ENCODE measurements at regions not wholly inside any gene's neighbourhood (a gene's known extent, or its start where the extent isn't known, plus 50 kb on each side); places are given as distances from the start of the nearest gene placed in this dataset.

DNA sequence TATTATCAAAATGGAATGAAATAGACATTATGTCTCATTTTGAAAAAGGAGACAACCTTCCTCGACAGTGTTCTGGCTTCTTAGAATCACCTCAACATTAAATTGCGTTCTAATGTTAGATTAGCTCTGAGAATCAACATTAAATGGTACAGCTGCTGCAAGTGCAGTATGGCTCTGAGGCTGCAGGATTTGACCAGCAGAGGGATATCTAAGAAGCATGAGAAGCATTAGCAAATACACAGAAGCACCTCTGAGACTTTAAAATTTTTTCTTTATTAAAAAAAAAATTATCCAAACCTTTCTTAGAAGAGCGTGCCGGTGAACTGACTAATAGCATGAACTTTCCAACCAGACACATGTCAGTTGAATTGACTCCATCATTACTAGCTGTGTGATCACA, 253.4 kb upstream of the LRIG3 start:
- TF ChIP-seq, protein P1, sequence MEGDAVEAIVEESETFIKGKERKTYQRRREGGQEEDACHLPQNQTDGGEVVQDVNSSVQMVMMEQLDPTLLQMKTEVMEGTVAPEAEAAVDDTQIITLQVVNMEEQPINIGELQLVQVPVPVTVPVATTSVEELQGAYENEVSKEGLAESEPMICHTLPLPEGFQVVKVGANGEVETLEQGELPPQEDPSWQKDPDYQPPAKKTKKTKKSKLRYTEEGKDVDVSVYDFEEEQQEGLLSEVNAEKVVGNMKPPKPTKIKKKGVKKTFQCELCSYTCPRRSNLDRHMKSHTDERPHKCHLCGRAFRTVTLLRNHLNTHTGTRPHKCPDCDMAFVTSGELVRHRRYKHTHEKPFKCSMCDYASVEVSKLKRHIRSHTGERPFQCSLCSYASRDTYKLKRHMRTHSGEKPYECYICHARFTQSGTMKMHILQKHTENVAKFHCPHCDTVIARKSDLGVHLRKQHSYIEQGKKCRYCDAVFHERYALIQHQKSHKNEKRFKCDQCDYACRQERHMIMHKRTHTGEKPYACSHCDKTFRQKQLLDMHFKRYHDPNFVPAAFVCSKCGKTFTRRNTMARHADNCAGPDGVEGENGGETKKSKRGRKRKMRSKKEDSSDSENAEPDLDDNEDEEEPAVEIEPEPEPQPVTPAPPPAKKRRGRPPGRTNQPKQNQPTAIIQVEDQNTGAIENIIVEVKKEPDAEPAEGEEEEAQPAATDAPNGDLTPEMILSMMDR (IDR thresholded peaks at IDR 0.05; ENCODE audit: low read depth, low read length): peak; percentile 31
- DNase-seq (ENCODE audit: extremely low read depth, low read depth): no peak

DNA sequence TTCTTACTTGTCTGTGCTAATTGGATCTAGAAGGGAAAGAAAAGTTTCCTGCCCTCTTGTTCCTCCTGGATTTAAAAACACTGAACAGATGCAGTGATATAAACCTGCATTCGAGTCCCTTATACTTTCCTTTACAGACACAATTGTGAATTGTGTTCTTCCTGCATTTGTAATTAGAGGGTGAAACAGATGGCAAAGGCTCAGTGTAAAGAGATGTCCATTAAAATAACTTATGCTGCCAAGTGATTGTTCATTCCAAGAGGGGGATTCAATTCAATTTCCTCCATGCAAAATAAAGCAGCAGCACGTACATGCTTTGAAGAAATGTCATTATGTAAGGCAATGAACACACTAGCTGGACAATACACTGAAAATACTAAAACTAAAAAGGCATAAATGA, 248.3 kb upstream of the LRIG3 start:
- TF ChIP-seq, protein P1 (IDR thresholded peaks at IDR 0.05; ENCODE audit: low read depth, low read length): no peak
- DNase-seq (ENCODE audit: extremely low read depth, low read depth): no peak

DNA sequence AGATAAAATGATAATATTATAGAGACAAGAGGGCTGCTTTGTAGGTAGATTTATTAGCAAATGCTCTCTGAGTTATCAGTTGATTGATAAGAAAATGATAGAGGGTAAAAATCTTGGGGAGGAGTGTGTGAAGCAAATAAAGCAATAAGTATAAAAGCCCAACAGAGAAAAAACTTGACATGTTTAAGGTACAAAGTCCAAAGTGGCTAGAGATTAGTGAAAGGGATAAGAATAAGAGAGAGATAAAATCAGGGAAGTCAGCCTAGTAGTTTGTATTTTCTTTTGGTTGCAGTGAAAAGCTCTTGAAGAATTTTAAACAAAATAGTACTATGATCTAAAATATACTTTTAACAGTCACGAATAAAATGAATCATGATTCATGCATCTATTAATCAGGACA, 246.2 kb upstream of the LRIG3 start:
- DNase-seq (ENCODE audit: extremely low read depth, low read depth): no peak
- TF ChIP-seq, protein P1 (IDR thresholded peaks at IDR 0.05; ENCODE audit: low read depth, low read length): no peak

DNA sequence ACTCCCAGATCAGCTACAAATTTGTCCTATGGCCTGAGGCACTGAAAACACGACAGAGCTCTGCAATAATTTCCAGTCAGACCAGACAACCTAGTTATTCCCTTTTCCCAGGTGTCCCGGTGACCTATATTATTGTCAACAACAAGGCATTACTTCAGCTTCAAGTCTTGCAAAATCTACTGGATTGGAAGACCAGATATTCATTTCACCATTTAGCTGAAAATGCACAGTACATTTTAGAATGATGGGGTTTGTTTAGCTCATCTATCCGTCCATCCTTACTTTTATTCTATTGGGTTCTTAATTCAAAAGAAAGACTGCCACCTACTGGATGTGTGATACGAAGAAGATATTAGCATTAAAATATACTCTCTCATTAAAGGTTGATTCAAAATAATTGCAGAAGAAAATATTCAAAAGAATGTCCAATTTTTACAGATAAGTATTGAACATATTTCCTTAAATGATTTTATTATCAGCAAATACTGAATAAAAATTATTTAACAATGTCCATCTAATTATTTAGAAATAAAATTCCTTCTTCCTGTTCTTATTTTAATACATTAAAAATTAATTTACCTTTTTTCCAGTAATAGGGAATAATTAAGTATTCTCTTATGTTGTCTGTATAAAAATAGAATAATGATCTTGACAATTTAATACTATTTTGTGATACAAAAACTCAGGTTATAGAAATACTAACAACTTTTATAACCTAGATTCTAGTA, 244.9 kb upstream of the LRIG3 start:
- DNase-seq (ENCODE audit: extremely low read depth, low read depth): no peak
- TF ChIP-seq, protein P1 (IDR thresholded peaks at IDR 0.05; ENCODE audit: low read depth, low read length): peak; percentile 52

DNA sequence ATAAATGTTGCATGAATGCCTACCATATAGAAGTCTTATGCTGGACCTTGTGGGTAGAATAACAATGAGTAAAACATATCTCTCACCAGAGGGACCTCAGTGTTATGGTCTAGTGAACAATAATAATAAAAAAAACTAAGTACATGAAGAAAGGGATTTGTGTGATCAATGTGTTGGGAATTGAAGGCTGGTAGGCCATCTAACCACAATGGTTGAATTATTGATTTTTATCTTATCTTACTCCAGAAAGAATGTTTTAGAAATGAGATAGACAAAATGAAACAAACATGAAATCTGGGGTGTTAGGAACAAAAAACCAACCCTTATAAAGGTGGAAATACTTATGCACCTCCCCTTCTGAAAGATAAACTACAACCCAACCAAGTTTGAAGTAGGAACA, 243.9 kb upstream of the LRIG3 start:
- TF ChIP-seq, protein P1 (IDR thresholded peaks at IDR 0.05; ENCODE audit: low read depth, low read length): no peak
- no peak for DNase-seq (ENCODE audit: extremely low read depth, low read depth)

DNA sequence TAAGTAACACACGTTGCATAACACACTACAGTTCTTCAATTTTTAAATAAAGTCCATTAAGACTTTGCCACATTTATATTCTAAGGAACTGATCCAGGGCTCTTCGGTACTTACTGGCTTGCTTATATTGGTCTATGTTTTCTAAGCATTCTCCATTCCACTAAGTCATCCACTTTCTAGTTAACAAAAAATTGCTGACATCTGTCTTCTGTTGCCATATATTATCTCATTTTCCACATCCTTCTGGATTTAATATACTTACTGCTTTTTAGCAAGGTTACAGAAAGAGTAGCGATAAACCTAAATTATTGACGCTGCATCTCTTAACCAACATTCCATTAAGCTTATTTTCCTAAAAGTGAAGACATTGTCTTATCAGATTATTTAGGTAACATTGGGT, 238.4 kb upstream of the LRIG3 start:
- TF ChIP-seq, protein P1 (IDR thresholded peaks at IDR 0.05; ENCODE audit: low read depth, low read length): no peak
- no peak for DNase-seq (ENCODE audit: extremely low read depth, low read depth)

DNA sequence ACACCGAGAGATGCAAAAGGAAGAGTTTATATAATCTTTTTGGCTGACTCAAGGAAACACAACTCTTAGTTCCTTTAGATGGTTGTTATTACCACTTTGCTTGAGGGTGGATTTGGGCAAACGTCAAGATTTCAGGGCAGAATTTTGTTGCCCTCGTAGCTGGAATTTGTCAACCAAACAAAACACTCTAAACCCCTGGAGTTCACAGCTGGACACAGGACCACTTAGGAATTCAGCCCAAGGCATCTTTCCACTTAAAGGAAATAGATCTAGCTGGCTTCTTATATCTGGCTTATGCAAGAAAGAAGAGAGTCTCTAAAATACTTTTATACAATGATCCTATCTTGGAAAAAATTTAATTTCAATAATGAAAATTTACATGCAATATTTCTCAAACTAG, 237.8 kb upstream of the LRIG3 start:
- TF ChIP-seq, protein P1 (IDR thresholded peaks at IDR 0.05; ENCODE audit: low read depth, low read length): no peak
- no peak for DNase-seq (ENCODE audit: extremely low read depth, low read depth)
